Spinal cord (tissue), 9 donors: ENCODE measurements at regions not wholly inside any gene's neighbourhood (a gene's known extent, or its start where the extent isn't known, plus 50 kb on each side); places are given as distances from the start of the nearest gene placed in this dataset.

ENCODE experiments used
- DNase-seq, 6 donors: peaks; one replicate each; pipeline versions ENCODE4 v3.0.0 to v3.0.0-alpha.2; 2013 to 2015; ENCODE audit warnings: low spot score in 6 of 6, low read depth in 4 of 6
- H3K27ac ChIP-seq: one replicate; pipeline ENCODE4 v1.5.1; 2013; ENCODE audit warnings: low read depth, low read length, control low read depth
- H3K27me3 ChIP-seq: one replicate; pipeline ENCODE4 v1.6.1; 2013; ENCODE audit warnings: low read length; ENCODE audit not compliant: control insufficient read depth, insufficient read depth
- H3K36me3 ChIP-seq: one replicate; pipeline ENCODE4 v1.6.1; 2013; ENCODE audit warnings: low read length; ENCODE audit not compliant: control insufficient read depth, insufficient read depth
- H3K4me1 ChIP-seq: one replicate; pipeline ENCODE4 v1.6.1; 2013; ENCODE audit warnings: low read length; ENCODE audit not compliant: control insufficient read depth, insufficient read depth
- H3K4me3 ChIP-seq: one replicate; pipeline ENCODE4 v1.5.1; 2013; ENCODE audit warnings: low read depth, low read length, control low read depth
- H3K9me3 ChIP-seq: one replicate; pipeline ENCODE4 v1.6.1; 2013; ENCODE audit warnings: low read length; ENCODE audit not compliant: control insufficient read depth, insufficient read depth
- WGBS: methylation state at CpG from one replicate; pipeline ENCODE4 v1.1.5; 2013; ENCODE audit warnings: missing lambda C conversion rate; ENCODE audit not compliant: insufficient coverage; 5-methylcytosine and 5-hydroxymethylcytosine counted together
- donor health status: healthy.

DNA sequence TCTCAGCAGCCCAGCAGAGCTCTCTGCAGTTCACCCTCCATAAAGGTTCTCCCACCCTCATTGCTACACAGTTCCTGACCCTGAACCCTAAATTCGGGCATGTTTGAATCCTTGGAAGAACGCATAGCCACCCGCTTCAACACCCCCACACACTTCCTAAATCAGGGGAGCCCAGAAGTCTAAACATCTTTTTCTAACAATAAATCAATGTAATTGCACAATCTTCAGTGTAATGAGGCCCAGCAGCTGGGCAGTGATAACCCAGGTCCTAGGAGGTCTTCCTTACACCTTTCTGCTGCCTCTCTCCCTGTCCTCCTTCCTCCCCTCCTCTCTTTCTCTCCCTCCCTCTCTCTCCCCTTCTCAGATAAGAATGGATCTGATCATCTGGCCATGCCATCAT lies 88.0 kb downstream of the IRX2 start:
- no peaks in the 10 kb centered on the region for H3K36me3 ChIP-seq
- no peak for DNase-seq
- no peak overlapping the region for H3K4me3 ChIP-seq
- no peak overlapping the region for H3K27ac ChIP-seq
- H3K4me1 ChIP-seq = peaks cover 7% of the 10 kb centered on the region
- no peaks in the 10 kb centered on the region for H3K9me3 ChIP-seq
- H3K27me3 ChIP-seq = peaks cover 2% of the 10 kb centered on the region
- 78% methylated on average over 3 of the region's 3 CpGs for WGBS

DNA sequence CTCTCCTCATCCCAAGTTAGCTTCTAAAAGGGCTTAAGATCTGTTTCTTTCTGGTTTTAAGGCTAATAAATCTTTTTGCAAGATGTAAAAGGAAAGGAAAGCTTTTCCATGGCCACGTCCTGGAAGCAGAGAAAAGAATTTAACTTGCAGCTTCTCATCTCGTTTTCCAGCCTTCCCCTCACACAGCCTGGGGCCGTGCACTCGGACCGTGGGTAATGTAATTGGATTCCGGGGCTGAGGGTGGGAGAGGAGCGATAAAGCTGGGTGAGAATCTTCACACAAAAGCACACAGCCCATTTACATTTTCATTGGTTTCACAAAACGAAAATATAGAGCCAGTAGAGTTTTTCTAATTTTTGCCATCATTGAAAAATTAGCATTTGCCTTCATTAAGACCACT lies 91.2 kb downstream of the IRX2 start:
- DNase-seq = peak in 1 of 6 donors; percentile 52
- no CpG with 5 or more reads among the region's 8 CpGs for WGBS
- Histone ChIP-seq H3K9me3 (no peaks in the 10 kb centered on the region), H3K4me3 (no peak overlapping the region), H3K27me3 (peaks cover 2% of the 10 kb centered on the region), H3K27ac (no peak overlapping the region), H3K36me3 (no peaks in the 10 kb centered on the region), H3K4me1 (peaks cover 14% of the 10 kb centered on the region)

GRCh38 chr5:2658881-2659470 lies 92.5 kb downstream of the IRX2 start:
- DNase-seq = peak in 1 of 6 donors; percentile 17
- H3K4me3 ChIP-seq = no peak overlapping the region
- H3K27me3 ChIP-seq = peaks cover 2% of the 10 kb centered on the region
- 13% methylated on average over 5 of the region's 18 CpGs for WGBS
- H3K9me3 ChIP-seq = no peaks in the 10 kb centered on the region
- H3K36me3 ChIP-seq = no peaks in the 10 kb centered on the region
- peaks cover 14% of the 10 kb centered on the region for H3K4me1 ChIP-seq
- no peak overlapping the region for H3K27ac ChIP-seq

GRCh38 chr5:2658447-2658846 lies 93.0 kb downstream of the IRX2 start:
- Histone ChIP-seq H3K9me3 (no peaks in the 10 kb centered on the region), H3K27me3 (peaks cover 3% of the 10 kb centered on the region), H3K4me3 (no peak overlapping the region), H3K27ac (no peak overlapping the region), H3K4me1 (peaks cover 14% of the 10 kb centered on the region), H3K36me3 (no peaks in the 10 kb centered on the region)
- DNase-seq = peak in 1 of 6 donors; percentile 50
- WGBS = 69% methylated on average over 9 of the region's 11 CpGs

- Histone ChIP-seq H3K9me3 (no peaks in the 10 kb centered on the region), H3K4me3 (no peak overlapping the region), H3K27me3 (peaks cover 2% of the 10 kb centered on the region), H3K4me1 (peaks cover 14% of the 10 kb centered on the region), H3K36me3 (no peaks in the 10 kb centered on the region), H3K27ac (no peak overlapping the region)
- WGBS = 89% methylated on average over 11 of the region's 13 CpGs
- no peak for DNase-seq
These were observed 94.3 kb downstream of the IRX2 start for GRCh38 chr5:2657151-2657550.

GRCh38 chr5:2656206-2656605 lies 95.3 kb downstream of the IRX2 start:
- Histone ChIP-seq H3K27ac (no peak overlapping the region), H3K9me3 (no peaks in the 10 kb centered on the region), H3K4me1 (peaks cover 14% of the 10 kb centered on the region), H3K36me3 (no peaks in the 10 kb centered on the region), H3K27me3 (peaks cover 2% of the 10 kb centered on the region), H3K4me3 (no peak overlapping the region)
- WGBS = 91% methylated on average over 5 of the region's 11 CpGs
- DNase-seq = no peak

DNA sequence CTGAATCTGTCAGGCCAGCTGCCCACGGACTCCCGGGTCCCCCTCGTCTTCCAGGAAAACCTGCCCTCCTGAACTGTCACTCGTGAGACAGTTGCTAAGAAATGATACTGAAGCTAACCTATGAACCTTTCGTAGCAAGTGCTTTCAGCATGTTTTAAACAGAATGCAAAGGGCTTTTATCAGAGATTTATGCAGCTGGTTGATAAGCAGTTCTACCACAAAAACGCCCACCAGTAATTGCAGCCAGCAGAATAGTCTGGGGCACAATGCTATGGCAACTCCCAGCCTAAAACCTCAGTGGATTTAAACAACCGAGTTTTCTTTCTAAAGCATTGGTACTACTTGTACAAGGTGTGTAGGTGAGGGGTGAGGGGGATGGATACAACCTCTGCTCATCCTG lies 97.5 kb downstream of the IRX2 start:
- no peak for DNase-seq
- H3K27me3 ChIP-seq = peaks cover 2% of the 10 kb centered on the region
- no peak overlapping the region for H3K27ac ChIP-seq
- H3K4me1 ChIP-seq = peaks cover 12% of the 10 kb centered on the region
- 56% methylated on average over 6 of the region's 7 CpGs for WGBS
- no peaks in the 10 kb centered on the region for H3K9me3 ChIP-seq
- H3K4me3 ChIP-seq = no peak overlapping the region
- H3K36me3 ChIP-seq = no peaks in the 10 kb centered on the region

- Histone ChIP-seq H3K4me1 (no peaks in the 10 kb centered on the region), H3K27me3 (peaks cover 5% of the 10 kb centered on the region), H3K27ac (no peak overlapping the region), H3K36me3 (no peaks in the 10 kb centered on the region), H3K4me3 (no peak overlapping the region), H3K9me3 (no peaks in the 10 kb centered on the region)
- DNase-seq = no peak
- 95% methylated on average over 2 of the region's 4 CpGs for WGBS
These were observed 100.4 kb downstream of the IRX2 start for GRCh38 chr5:2651116-2651515.

DNA sequence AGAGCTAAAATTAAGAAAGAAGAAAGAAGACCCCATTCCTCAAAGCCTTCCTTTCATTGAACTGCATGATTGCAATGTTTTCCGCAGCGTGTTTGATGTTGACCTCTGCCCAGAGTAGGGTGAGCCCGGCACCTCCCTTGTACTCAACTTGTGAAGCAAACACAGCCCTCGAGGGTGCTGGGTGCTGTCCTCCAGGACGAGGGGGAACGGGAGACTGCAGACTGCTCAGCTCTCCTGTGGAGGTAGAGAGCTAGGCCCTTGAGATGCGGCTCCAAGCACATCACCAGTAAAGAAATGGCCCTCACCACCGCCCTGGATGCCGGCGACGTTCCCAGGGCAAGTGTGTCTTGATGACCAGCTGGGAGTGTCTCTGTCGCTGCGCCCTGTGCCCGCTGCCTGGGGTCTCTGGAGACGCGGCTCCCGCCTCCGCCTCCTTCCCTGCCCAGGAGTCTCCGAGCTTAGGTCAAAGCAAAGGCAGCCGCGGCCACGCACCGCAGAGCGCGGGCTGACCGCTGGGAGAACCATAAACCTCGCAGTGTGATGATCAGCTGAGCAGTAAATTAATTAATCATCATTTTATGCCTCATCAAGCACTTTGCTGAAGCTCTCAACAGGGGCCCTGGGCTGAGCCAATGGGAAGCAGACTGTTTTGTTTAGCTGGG lies 108.7 kb downstream of the IRX2 start:
- H3K4me3 ChIP-seq = no peak overlapping the region
- DNase-seq = peak in 2 of 6 donors; percentile 49 to 89
- no peak overlapping the region for H3K27ac ChIP-seq
- peaks cover 6% of the 10 kb centered on the region for H3K27me3 ChIP-seq
- H3K9me3 ChIP-seq = no peaks in the 10 kb centered on the region
- peaks cover 17% of the 10 kb centered on the region for H3K4me1 ChIP-seq
- 17% methylated on average over 17 of the region's 27 CpGs for WGBS
- H3K36me3 ChIP-seq = no peaks in the 10 kb centered on the region

DNA sequence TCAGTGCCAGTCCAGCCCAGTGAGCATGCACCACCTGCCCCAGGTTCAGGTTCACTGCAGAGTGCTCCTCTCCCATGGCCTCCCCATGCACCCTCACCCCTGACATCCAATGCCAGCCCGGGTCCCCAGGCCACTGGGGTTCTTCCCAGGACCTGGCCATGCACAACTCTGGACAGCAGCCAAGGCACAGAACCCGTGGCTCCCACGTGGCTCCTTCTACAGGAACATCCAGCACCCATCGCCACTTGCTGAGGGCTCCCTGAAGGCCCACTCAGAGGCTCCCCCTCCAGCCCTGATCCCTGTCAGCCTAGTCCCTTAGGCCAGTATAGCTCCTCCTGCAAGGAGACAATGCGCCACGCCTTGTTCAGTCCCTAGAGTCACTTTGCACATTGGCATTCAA lies 110.8 kb downstream of the IRX2 start:
- Histone ChIP-seq H3K27ac (no peak overlapping the region), H3K36me3 (no peaks in the 10 kb centered on the region), H3K9me3 (no peaks in the 10 kb centered on the region), H3K27me3 (peaks cover 3% of the 10 kb centered on the region), H3K4me3 (no peak overlapping the region), H3K4me1 (peaks cover 19% of the 10 kb centered on the region)
- no peak for DNase-seq
- 88% methylated on average over 6 of the region's 6 CpGs for WGBS
